H9 (cell line): ENCODE measurements at regions not wholly inside any gene's neighbourhood (a gene's known extent, or its start where the extent isn't known, plus 50 kb on each side); places are given as distances from the start of the nearest gene placed in this dataset.

Source experiments
- DNase-seq: peaks from one replicate; pipeline ENCODE4 v3.0.0-alpha.2; 2017
- H2AFZ ChIP-seq: one replicate; pipeline ENCODE4 v1.6.1; 2013; ENCODE audit warnings: mild to moderate bottlenecking, low read length, control low read depth, moderate library complexity
- H2AK5ac ChIP-seq: 2 replicates; pipeline ENCODE4 v1.6.1; 2013; ENCODE audit warnings: low read length, control low read depth, mixed read lengths; ENCODE audit not compliant: insufficient read length
- H2BK120ac ChIP-seq: one replicate; pipeline ENCODE4 v1.6.1; 2013; ENCODE audit warnings: low read depth, mild to moderate bottlenecking, low read length, control low read depth, inconsistent platforms; ENCODE audit not compliant: poor library complexity, severe bottlenecking
- H2BK12ac ChIP-seq: 2 replicates; pipeline ENCODE4 v1.6.1; 2013; ENCODE audit warnings: low read length, control low read depth, mixed read lengths, low read depth; ENCODE audit not compliant: insufficient read length
- H2BK15ac ChIP-seq: 2 replicates; pipeline ENCODE4 v1.6.1; 2013; ENCODE audit warnings: low read depth, low read length, control low read depth
- H2BK20ac ChIP-seq: one replicate; pipeline ENCODE4 v1.6.1; 2013; ENCODE audit warnings: low read depth, mild to moderate bottlenecking, low read length, control low read depth, inconsistent platforms; ENCODE audit not compliant: poor library complexity, severe bottlenecking
- H2BK5ac ChIP-seq: 2 replicates; pipeline ENCODE4 v1.6.1; 2013; ENCODE audit warnings: low read length, control low read depth, mixed read lengths; ENCODE audit not compliant: insufficient read length
- H3K14ac ChIP-seq: 2 replicates; pipeline ENCODE4 v1.6.1; 2013; ENCODE audit warnings: low read length, control low read depth; ENCODE audit not compliant: insufficient read depth
- H3K18ac ChIP-seq: 2 replicates; pipeline ENCODE4 v1.6.1; 2013; ENCODE audit warnings: low read depth, mild to moderate bottlenecking, mixed read lengths, low read length, control low read depth; ENCODE audit not compliant: insufficient read length
- H3K23ac ChIP-seq: 2 replicates; pipeline ENCODE4 v1.6.1; 2013; ENCODE audit warnings: low read length, control low read depth, mixed read lengths, low read depth; ENCODE audit not compliant: insufficient read length
- H3K23me2 ChIP-seq: 2 replicates; pipeline ENCODE4 v1.6.1; 2013; ENCODE audit warnings: low read depth, mild to moderate bottlenecking, mixed read lengths, low read length, control low read depth; ENCODE audit not compliant: insufficient read length, poor library complexity, severe bottlenecking
- H3K27ac ChIP-seq: 2 replicates; pipeline ENCODE4 v1.5.1; 2013; ENCODE audit warnings: low read length, control low read depth, mixed read lengths, low read depth; ENCODE audit not compliant: insufficient read length
- H3K27me3 ChIP-seq: 2 replicates; pipeline ENCODE4 v1.6.1; 2013; ENCODE audit warnings: low read length, control low read depth, inconsistent platforms; ENCODE audit not compliant: insufficient read depth
- H3K4ac ChIP-seq: 2 replicates; pipeline ENCODE4 v1.6.1; 2013; ENCODE audit warnings: low read depth, mild to moderate bottlenecking, control low read depth, inconsistent platforms, low read length, moderate library complexity
- H3K4me1 ChIP-seq: 2 replicates; pipeline ENCODE4 v1.6.1; 2013; ENCODE audit warnings: low read length, control low read depth, inconsistent platforms; ENCODE audit not compliant: insufficient read depth
- H3K4me2 ChIP-seq: 2 replicates; pipeline ENCODE4 v1.6.1; 2013; ENCODE audit warnings: low read length, control low read depth, mixed read lengths; ENCODE audit not compliant: insufficient read length, insufficient read depth
- H3K56ac ChIP-seq: 2 replicates; pipeline ENCODE4 v1.6.1; 2013; ENCODE audit warnings: low read depth, mild to moderate bottlenecking, mixed read lengths, low read length, control low read depth; ENCODE audit not compliant: insufficient read length
- H3K79me1 ChIP-seq: 2 replicates; pipeline ENCODE4 v1.6.1; 2013; ENCODE audit warnings: low read depth, mild to moderate bottlenecking, moderate library complexity, low read length, control low read depth, inconsistent platforms; ENCODE audit not compliant: insufficient read depth, poor library complexity, severe bottlenecking
- H3K79me2 ChIP-seq: 2 replicates; pipeline ENCODE4 v1.6.1; 2013; ENCODE audit warnings: low read length, control low read depth, inconsistent platforms; ENCODE audit not compliant: insufficient read depth
- H3K9ac ChIP-seq: 2 replicates; pipeline ENCODE4 v1.6.1; 2013; ENCODE audit warnings: low read length, control low read depth, mixed read lengths; ENCODE audit not compliant: insufficient read length; ENCODE audit errors: extremely low read depth
- H3K9me3 ChIP-seq: one replicate; pipeline ENCODE4 v1.6.1; 2013; ENCODE audit warnings: low read depth, low read length, inconsistent platforms; ENCODE audit not compliant: control insufficient read depth
- H3T11ph ChIP-seq: one replicate; pipeline ENCODE4 v1.6.1; 2013; ENCODE audit warnings: mild to moderate bottlenecking, low read length, control low read depth, inconsistent platforms
- H4K20me1 ChIP-seq: one replicate; pipeline ENCODE4 v1.6.1; 2013; ENCODE audit not compliant: control insufficient read depth, insufficient read length, insufficient read depth
- H4K5ac ChIP-seq: 2 replicates; pipeline ENCODE4 v1.6.1; 2013; ENCODE audit warnings: low read depth, mild to moderate bottlenecking, mixed read lengths, low read length, control low read depth; ENCODE audit not compliant: insufficient read length
- H4K8ac ChIP-seq: replicated peaks from 2 replicates; pipeline ENCODE4 v1.6.1; 2013; ENCODE audit warnings: low read length, control low read depth, mixed read lengths, low read depth; ENCODE audit not compliant: insufficient read length
- H4K91ac ChIP-seq: 2 replicates; pipeline ENCODE4 v1.6.1; 2013; ENCODE audit warnings: low read depth, mild to moderate bottlenecking, moderate library complexity, mixed read lengths, low read length, control low read depth; ENCODE audit not compliant: insufficient read length
- H3K27ac Mint-ChIP-seq, 3 experiments: 2 replicates in 2 of 3; 3 replicates in 1 of 3; pipeline ENCODE4 v1.8.0; 2020 to 2021; ENCODE audit warnings: mixed read lengths in 3 of 3, mild to moderate bottlenecking in 1 of 3, moderate library complexity in 1 of 3
- H3K27me3 Mint-ChIP-seq: 2 replicates; pipeline ENCODE4 v1.8.0; 2021; ENCODE audit warnings: low read depth, mild to moderate bottlenecking, moderate library complexity, mixed read lengths
- H3K36me3 Mint-ChIP-seq, 3 experiments: 2 replicates in 2 of 3; 3 replicates in 1 of 3; pipeline ENCODE4 v1.8.0; 2020 to 2021; ENCODE audit warnings: low read depth in 3 of 3, mixed read lengths in 3 of 3; ENCODE audit not compliant: insufficient read depth in 1 of 3
- H3K4me1 Mint-ChIP-seq, 2 experiments: 2 replicates each; pipeline ENCODE4 v1.8.0; 2020; ENCODE audit warnings: mixed read lengths in 2 of 2
- H3K4me3 Mint-ChIP-seq, 2 experiments: 2 replicates in 1 of 2; 3 replicates in 1 of 2; pipeline ENCODE4 v1.8.0; 2020 to 2021; ENCODE audit warnings: mild to moderate bottlenecking in 2 of 2, mixed read lengths in 2 of 2, moderate library complexity in 1 of 2
- H3K9me3 Mint-ChIP-seq, 2 experiments: 2 replicates in 1 of 2; 3 replicates in 1 of 2; pipeline ENCODE4 v1.8.0; 2020; ENCODE audit warnings: mild to moderate bottlenecking in 2 of 2, mixed read lengths in 2 of 2, moderate library complexity in 1 of 2
- CTCF ChIP-seq: fragments of 200-600 bp; sonication (generic); conservative IDR thresholded peaks from 3 replicates; pipeline ENCODE4 v1.8.0; 2021; ENCODE audit warnings: antibody characterized with exemption, mild to moderate bottlenecking
- WGBS: extraction: QIAGEN DNeasy Blood & Tissue Kit; methylation state at CpG from one replicate; pipeline ENCODE4 v1.1.7; 2013; ENCODE audit warnings: missing lambda C conversion rate, low lambda C conversion rate, mixed read lengths; ENCODE audit not compliant: insufficient read length; ENCODE audit errors: extremely low coverage; 5-methylcytosine and 5-hydroxymethylcytosine counted together

GRCh38 chr3:118636841-118637240 lies 397.8 kb downstream of the IGSF11 start:
- Mint-ChIP-seq H3K27me3 (peaks cover 5% of the 10 kb centered on the region; the same call in 1 of the 2 replicates), H3K4me3 (no peak overlapping the region), H3K36me3 (no peaks in the 10 kb centered on the region), H3K9me3 (no peaks in the 10 kb centered on the region), H3K4me1 (peaks cover 3 to 4% of the 10 kb centered on the region in 2 experiments), H3K27ac (no peak overlapping the region)
- Histone ChIP-seq H4K20me1 (no peaks in the 10 kb centered on the region), H3K27me3 (no peaks in the 10 kb centered on the region), H3K4me2 (no peak overlapping the region), H3K9ac (no peak overlapping the region), H3K23me2 (no peaks in the 10 kb centered on the region), H2AFZ (no peak overlapping the region), H3K56ac (no peak overlapping the region), H3T11ph (no peak overlapping the region), H3K18ac (no peak overlapping the region), H3K23ac (no peak overlapping the region), H4K8ac (no peak overlapping the region), H3K27ac (no peak overlapping the region), H4K91ac (no peak overlapping the region), H3K14ac (no peak overlapping the region), H2BK20ac (no peak overlapping the region), H2AK5ac (no peak overlapping the region), H2BK15ac (no peak overlapping the region), H3K4me1 (no peaks in the 10 kb centered on the region), H3K4ac (no peak overlapping the region), H2BK12ac (no peak overlapping the region), H4K5ac (no peak overlapping the region), H3K79me2 (no peaks in the 10 kb centered on the region), H2BK5ac (no peak overlapping the region), H3K79me1 (no peaks in the 10 kb centered on the region), H2BK120ac (no peak overlapping the region), H3K9me3 (no peaks in the 10 kb centered on the region)
- peak; percentile 62 for TF ChIP-seq CTCF
- peak; percentile 40 for DNase-seq
- WGBS: no CpG with 5 or more reads among the region's 4 CpGs
